Stimulated activated CD4-positive, alpha-beta T cell treated with anti-CD3 and anti-CD28 coated beads, Interleukin-1b, Interleukin-23, amount 100 ng/mL, for 4 hours (primary cell): ENCODE measurements at regions not wholly inside any gene's neighbourhood (a gene's known extent, or its start where the extent isn't known, plus 50 kb on each side); places are given as distances from the start of the nearest gene placed in this dataset.
"Not testable (repeated sequence)": the region's sequence is repeated elsewhere in the genome, so short reads cannot be mapped to it uniquely, and the experiment has no call there.

Experiments used
- DNase-seq, 2 donors: peaks; one replicate each; pipeline ENCODE4 v3.0.0-alpha.2; 2020; ENCODE audit warnings: low read depth in 2 of 2

GRCh38 chr16:88128556-88128955 lies 177.3 kb downstream of the BANP start:
- no peak for DNase-seq

DNA sequence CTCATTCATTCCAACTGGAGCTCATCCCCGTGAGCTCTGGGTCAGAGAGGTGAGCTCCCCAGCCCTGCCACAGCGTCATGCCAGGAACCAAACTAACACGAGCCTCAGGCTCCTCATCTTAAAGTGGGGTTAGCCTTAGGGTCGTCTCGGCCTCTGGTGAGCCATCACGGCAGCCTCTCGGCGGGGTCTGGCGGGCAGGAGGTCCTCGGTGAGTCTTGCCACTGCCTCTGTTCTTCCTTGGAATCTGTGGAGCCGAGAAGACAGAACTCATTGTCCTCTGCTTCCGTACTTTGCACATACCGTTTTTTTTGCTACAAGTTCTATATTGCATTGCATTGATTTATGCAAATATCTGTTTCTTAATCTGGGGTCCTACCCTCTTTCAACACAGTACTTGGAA lies 177.9 kb downstream of the BANP start:
- not testable (repeated sequence) for DNase-seq

DNA sequence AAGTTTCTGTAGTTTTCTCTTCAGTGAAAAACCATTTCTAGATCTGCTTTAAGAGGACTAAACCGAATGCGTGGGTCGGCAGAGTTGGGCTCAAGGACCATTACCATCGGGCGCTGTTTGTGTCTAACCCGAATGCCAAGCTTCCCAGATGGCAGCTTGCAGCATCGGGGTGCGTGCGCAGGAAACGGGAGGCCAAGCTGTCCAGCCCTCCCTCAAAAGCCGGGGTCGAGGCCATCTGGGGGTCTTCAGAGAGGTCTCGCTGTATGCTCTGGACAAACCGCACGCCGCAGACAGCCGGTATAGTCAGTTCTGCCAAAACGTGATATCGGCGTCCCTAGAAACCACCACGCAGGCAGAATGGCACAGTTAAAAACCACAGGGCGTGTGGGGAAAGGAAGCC lies 178.8 kb downstream of the BANP start:
- DNase-seq, result no peak

GRCh38 chr16:88130681-88131080 lies 179.4 kb downstream of the BANP start:
- no peak for DNase-seq

DNA sequence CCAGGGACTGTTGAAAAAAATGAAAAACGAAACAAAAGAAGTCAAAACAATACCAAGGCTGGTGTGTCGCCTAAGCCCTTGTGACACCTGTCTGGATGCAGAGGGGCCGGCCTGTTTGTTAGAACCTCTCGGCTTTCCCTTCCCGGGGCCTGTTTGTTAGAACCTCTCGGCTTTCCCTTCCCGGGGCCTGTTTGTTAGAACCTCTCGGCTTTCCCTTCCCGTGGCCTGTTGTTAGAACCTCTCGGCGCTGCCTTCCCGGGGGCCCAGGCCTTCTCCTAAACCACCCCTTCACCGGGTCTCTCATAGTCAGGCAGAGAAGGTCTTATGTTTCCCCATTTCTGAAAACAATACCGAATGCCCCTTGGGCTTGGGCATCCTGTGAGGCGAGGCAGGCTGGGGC lies 180.0 kb downstream of the BANP start:
- no peak for DNase-seq

DNA sequence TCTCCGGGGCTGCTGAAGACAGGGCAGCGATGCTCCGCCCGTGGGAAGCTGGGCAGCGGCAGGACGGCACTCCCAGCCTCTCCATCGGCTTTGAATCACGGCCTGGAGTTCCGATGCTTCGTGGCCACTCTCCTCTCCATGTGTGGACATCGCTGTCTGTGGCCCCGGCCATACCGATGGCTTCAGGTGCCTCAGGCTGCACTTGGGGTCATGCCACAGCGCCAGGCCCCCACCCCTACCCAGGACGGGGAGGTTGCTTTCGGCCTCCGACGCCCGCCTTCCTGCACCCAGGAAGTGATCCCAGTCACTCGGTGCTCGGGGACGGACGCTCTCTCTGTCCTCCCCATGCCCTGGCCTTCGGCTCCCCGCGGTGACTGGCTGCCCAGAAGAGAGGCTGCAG lies 180.7 kb downstream of the BANP start:
- DNase-seq, result no peak

DNA sequence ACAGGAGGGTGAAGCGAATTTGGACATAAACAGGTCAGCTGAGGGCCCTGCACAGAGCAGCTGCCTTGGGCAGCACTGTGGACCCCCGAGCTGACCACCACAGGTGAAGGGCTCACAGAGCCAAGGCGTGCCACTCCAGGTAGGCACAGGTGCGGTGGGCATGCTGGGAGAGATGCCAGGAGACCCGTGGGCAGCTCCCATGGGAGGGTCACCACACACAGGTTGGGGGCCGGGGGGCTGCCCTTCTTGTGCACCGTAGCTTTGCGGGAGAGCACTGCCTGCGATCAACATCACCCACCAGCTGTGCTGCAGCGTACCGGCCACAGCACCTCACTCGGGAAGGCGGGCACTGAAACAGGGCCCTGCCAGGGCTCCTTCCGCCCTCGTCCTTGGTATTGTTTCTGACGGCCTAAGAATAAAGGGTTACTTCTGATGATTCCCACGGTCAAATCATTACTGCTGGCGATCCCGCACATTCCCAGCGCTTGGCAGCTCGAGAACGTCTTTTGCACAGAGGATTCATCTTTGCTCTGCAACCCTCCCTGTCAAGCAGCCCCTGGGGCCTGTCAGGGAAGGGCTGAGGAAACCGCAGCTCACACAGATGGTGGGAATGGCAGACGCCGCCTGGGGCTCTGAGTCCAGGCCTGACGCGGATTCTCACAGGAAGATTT lies 181.7 kb downstream of the BANP start:
- no peak for DNase-seq

GRCh38 chr16:88133507-88133843 lies 182.2 kb downstream of the BANP start:
- no peak for DNase-seq

- DNase-seq, result not testable (repeated sequence)
These were observed 183.1 kb downstream of the BANP start for GRCh38 chr16:88134172-88134898.

GRCh38 chr16:88134899-88135682 lies 183.9 kb downstream of the BANP start:
- not testable (repeated sequence) for DNase-seq

DNA sequence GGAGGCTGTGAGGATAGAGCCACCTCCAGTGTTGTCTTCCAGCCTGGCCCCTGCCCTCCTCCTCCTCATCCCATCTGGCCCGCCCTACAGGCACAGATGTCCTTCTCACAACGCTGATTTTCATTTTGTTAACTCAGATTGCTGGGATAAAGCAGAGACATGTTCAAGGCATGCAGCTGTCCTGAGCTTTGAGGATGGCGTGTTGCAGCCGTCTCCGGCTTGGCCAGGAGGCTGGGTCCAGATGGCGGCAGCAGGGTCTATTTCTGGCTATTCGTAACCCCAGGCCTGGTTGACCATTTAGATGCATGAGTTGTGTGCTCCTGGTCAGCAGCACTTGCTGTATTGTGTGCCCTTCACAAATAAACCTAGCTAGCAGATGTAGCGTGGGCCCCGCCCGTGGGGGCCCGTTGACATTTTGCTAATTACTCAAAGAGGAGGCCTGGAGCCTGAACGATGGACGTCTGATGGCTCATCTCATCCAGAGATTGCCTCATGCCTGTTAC lies 185.0 kb downstream of the BANP start:
- DNase-seq, result not testable (repeated sequence)

DNA sequence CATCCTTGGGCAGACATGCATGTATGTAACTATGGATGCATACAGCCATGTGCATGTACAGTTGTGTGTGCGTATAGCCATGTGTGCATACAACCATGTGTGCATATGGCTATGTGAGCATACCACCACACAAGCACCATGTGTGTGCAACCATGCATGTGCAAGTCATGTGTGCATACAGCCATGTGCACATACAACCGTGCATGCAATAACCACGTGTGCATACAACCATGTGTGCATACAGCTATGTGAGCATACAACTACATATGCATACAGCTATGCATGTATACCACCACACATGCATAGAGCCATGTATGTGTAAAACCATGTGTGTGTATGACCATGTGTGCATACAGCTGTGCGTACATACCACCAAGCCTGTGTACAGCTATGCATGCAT lies 185.7 kb downstream of the BANP start:
- not testable (repeated sequence) for DNase-seq

GRCh38 chr16:88139141-88139540 lies 187.9 kb downstream of the BANP start:
- DNase-seq, result not testable (repeated sequence)

GRCh38 chr16:88140195-88140594 lies 189.0 kb downstream of the BANP start:
- not testable (repeated sequence) for DNase-seq

GRCh38 chr16:88141580-88141979 lies 190.3 kb downstream of the BANP start:
- no peak for DNase-seq

- DNase-seq, result not testable (repeated sequence)
These were observed 191.1 kb downstream of the BANP start for GRCh38 chr16:88142056-88142935.

DNA sequence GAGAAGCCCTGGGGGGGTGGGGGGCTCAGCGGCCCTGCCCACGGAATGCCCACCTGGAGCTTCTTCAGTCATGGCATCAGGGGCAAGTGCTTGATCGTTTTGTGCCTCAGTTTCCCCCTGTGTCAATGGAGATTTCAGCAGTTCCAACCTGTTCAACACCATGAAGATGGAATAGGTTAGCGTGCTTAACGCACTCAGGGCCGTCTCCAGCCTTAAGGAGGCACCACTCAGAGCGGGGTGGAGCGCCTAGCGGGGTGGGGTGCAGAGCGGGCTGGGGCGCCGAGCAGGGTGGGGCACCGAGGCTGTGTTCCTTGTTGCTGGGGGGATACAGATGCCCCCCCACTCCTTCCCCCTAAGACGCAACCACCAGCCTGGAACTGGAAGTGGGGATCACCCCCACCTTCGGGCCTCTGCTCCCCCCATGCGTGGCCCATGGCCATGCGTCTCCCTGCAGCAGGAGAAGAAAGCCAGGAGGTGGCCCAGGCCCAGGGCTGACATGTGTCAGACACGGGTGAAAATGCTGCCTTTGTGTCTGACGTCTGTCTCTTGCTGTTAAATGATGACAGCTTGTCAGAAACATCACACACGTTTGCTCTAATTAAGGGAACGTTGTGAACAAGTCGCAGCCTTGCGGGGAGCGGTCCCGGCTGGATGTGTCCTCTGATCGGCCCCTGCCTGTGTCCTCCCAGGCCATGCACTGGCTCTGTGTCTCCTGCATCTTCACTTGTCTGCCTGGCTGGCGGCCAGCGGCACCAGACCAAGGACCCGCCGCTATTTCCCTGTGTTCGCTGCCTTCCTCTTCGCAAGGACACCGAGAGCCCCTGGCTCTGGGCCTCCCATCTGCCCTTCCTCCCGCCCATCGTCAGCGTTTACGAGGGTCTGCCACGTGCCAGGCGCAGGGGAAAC lies 192.1 kb downstream of the BANP start:
- DNase-seq, result not testable (repeated sequence)

DNA sequence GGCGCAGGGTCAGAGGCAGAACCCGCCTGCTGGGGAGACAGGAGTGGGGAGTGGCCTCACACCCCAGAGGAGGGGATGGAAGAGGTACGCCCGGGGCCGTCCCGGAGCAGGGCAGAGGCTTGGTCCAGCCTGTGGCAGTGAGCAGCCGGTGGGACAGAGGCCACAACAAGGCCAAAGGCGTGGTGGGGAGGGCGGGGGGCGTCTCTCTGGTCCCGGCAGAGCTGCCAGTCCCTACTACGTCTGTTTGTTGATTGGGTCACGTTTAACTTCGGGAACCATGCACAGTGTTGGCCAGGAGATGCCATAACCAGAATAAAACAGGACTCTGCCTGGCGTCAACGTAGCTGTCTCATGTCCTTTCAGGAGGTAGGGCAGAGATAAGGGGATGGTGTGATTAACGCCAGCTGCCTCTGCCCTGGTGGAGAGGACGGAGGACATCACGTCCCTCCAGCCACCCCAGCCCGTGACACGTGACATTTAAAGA lies 192.8 kb downstream of the BANP start:
- DNase-seq, result no peak

DNA sequence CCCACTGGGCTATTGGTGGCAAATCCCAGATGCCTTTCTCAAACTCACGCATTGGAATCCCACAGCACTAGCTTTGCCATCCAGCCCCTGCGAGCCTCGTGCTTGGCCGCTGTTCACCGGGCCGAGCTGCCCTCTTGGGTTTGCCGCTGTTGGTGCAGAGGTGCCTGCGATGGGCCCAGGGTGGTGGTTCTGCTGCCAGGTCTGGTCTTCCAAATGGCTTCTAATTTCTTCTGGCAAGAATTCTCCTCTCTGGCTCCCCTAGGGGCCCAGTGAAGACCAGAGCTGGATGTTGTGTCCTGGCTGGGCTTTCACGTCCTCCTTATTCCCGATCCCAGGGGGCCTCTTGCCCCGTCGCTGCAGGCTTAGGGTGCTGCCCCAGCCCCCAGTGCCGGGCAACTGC lies 194.1 kb downstream of the BANP start:
- DNase-seq, result not testable (repeated sequence)

GRCh38 chr16:88145824-88146405 lies 194.7 kb downstream of the BANP start:
- not testable (repeated sequence) for DNase-seq
